ENCODE measurements at regions not wholly inside any gene's neighbourhood (a gene's known extent, or its start where the extent isn't known, plus 50 kb on each side); places are given as distances from the start of the nearest gene placed in this dataset.

GRCh38 chr2:234304950-234305349 lies 191.9 kb downstream of the ARL4C start:
- DNase-seq: no peak

- DNase-seq: no peak
Measured at GRCh38 chr2:234302664-234302991, 194.3 kb downstream of the ARL4C start.

- DNase-seq: no peak
Measured at GRCh38 chr2:234300932-234301823, 195.7 kb downstream of the ARL4C start.

DNA sequence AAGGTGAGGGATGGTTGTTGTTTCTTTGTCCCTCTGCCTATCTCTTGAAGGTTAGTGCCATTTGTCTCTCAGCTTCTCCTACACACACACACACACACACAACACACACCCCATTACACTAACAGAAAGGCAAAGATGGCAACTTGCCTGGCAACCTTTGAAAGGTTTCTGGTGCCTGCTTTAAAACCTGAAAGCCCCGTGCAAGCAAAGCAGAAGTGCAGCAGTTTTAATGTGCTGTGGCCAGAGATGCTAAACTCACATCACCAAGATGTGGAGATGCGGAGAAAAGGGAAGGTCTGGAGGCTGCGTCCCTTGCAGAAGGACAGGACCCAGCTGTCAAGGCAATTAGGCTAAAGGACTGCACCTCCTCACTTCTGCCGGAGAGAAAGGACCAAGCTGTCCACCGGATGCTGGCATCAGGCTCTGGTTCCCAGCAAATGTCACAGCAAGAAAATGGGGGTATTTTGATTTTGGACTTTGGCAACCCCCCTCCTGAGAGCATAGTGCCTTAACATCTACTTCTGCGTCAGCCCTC lies 196.4 kb downstream of the ARL4C start:
- DNase-seq: peak; percentile 21

DNA sequence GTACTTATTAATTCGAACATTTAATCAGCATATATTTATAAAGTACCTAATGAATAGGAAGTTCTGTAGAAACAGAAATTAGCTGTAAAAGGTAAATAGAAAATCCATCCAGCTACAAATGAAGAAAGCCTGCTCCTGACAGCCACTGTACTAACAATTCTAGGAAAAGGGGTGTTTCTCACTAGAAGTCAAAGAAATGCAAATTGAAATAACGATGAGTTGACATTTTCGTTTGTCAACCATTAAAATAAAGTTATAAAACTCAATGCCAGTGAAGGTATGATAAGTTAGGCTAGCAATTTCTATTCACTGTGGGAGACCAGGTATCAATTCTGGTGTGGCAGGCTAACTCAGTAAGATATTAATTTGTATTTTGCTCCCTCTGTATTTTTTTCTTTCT lies 198.0 kb downstream of the ARL4C start:
- DNase-seq: no peak

DNA sequence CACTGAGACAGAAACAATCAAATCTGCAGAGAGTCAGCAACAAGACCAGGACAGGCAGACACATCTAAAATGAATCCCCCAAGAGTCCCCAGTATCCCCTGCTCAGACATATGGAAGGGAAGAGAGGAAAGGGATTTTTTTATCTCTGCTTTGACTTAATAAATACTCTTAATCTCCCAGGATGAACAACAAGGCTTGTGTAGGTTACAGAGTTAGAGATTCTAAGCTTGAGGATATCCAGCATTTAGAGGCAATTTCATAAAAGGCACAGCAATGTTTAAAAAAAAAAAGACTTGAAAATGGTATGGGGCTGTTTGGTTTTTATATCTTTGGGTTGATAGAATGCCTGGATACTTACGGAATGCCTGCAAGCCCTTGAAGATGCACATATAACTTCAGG lies 199.9 kb downstream of the ARL4C start:
- DNase-seq: no peak

DNA sequence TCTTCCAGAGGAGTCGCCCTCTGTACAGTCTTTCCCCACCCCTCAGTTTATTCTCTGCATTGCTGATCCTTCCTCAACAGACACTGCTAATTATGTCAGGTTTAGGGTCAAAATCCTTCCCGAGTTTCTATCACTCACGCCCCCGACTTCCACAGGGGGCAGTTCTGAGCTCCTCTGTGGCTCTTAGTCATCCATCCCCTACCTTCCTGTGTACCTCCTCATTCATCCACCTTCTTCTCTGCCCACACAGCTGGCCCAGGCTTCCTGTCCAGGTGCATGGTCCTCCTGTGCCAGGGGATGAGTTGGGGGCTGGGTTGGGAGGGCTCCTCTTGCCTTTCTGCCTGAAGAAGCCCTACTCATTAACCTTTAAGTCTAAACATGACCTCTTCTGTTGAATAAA lies 202.9 kb downstream of the ARL4C start:
- DNase-seq: peak; percentile 34

GRCh38 chr2:234292962-234293243 lies 204.0 kb downstream of the ARL4C start:
- DNase-seq: no peak

GRCh38 chr2:234292205-234292961 lies 204.5 kb downstream of the ARL4C start:
- peak; percentile 91 for DNase-seq

DNA sequence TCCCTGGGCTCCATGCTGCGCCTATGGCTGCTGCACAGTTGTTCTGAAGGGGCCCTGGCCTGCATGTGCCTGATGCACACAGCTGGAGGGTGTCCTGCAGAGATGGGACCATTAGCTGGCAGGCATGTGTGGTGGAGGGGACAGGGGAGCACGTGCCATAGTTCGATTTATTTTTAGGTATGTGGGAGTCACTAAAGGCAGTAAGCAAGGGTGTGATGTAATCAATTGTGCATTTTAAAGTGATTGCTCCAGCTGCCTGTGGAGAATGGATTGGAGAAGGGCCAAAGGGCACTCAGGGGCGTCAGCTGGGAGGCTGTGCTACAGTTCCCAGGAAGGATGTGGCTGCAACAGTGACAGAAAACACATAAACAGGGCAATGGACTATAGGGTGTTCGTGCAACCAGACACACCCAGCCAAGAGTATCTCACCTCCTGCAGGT lies 205.1 kb downstream of the ARL4C start:
- DNase-seq: peak; percentile 69

GRCh38 chr2:234290671-234291070 lies 206.2 kb downstream of the ARL4C start:
- DNase-seq: peak; percentile 93

- DNase-seq: peak; percentile 28
Measured at GRCh38 chr2:234289834-234290590, 206.9 kb downstream of the ARL4C start.

- DNase-seq: peak; percentile 83
Measured at GRCh38 chr2:234288974-234289455, 207.9 kb downstream of the ARL4C start.

GRCh38 chr2:234287650-234288049 lies 209.2 kb downstream of the ARL4C start:
- no peak for DNase-seq

GRCh38 chr2:234286956-234287355 lies 209.9 kb downstream of the ARL4C start:
- no peak for DNase-seq

DNA sequence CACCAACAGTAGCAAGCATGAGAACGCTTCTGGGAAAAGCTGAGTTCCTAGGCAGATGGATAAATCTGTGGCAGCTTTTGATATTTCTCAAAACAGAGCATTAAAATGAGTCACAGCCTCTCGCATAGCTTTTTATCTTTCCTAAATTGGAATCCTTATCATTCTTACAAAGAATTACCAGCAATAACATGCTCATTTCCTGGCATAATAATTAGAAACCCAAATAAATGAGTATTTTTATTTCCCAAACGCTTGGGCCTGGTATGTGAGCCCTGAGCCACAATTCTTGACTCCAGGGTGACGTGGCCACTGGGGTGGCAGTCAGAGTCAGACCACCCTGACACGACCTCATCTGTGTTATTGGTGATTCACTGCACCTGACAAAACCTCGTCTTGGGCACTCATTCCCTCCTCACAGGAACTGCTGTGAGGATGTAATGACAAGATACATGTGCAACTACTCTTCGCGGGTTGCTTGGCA lies 210.7 kb downstream of the ARL4C start:
- DNase-seq: peak; percentile 14

GRCh38 chr2:234285541-234285940 lies 211.3 kb downstream of the ARL4C start:
- no peak for DNase-seq

- no peak for DNase-seq
Measured at GRCh38 chr2:234279637-234280036, 217.2 kb downstream of the ARL4C start.

DNA sequence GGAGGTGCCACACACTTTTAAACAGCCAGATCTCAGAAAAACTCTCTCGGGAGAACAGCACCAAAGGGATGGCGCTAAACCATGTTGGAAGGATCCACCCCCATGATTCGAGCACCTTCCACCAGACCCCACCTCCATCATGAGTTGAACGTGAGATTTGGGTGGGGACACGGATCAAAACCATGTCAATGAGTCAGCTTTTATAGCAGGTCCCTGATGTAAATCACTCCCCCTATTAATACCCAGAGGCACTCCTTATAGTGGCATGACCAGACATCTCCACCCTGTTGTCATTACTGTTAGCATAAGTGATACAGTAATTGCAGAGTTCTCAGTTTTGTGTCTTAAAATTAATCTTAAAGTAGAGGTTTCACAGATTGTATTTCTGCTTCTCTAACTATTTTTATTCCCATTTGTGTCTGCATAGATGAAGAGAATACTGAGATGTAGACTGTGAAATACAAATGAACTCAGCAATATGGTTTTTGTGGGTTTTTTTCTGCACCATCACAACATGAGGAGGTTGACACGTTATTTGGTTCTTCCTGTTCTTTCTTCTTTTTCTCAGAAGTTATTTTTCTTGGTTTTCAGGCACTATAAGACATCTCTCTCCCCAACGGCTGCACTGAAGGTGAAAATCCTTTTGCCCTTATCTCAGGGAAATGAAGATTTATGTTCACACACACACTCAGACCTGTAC lies 218.2 kb downstream of the ARL4C start:
- DNase-seq: peak; percentile 51

- DNase-seq: no peak
Measured at GRCh38 chr2:234275515-234275914, 221.4 kb downstream of the ARL4C start.

DNA sequence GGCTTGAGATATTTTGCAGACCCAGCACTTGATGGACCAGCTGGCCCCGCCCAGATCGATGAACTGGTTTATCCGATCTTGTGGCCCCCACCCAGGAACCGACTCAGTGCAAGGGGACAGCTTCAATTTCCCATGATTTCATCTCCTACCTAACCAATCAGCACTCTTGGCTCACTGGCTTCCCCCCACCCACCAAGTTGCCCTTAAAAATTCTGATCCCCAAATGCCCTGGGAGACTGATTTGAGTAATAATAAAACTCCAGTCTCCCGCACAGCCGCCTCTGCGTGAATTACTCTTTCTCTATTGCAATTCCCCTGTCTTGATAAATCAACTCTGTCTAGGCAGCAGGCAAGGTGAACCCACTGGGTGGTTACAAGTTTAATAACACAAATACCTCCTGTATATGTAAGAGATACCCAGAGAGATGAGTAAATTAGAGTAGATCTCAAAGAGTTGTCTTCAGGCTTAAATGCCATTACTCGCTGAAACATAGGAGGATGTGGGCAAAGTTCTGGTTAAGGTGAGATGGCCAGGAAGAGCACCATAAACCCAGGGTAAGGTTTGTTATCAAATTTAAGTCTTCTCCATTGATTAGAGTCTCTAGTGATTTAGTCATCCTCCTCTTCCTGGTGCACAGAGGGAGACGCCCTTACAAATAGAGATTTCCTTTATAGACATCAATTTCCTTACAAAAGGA lies 222.8 kb downstream of the ARL4C start:
- DNase-seq: peak; percentile 41

Measured in CD4-positive, alpha-beta T cell treated with Interleukin-21 for 1 hour (primary cell).